ENCODE measurements at regions not wholly inside any gene's neighbourhood (a gene's known extent, or its start where the extent isn't known, plus 50 kb on each side); places are given as distances from the start of the nearest gene placed in this dataset.

DNA sequence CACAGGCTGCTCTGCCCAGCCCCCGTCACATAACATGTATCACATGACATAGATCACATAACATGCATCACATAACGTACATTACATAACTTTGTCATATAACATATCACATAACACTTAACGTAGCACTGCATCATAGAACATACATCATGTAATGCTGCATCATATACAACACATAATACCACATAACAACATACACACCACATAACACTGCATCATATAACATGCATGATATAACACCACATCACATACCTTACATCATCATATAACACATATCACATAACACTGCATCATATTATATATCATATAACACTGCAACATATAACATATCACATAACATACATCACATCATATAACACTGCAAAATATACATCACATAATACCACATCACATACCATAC, 83.8 kb downstream of the AXIN2 start:
- DNase-seq (ENCODE audit: low read depth in 3 of 3): no peak

- DNase-seq (ENCODE audit: low read depth in 3 of 3): no peak
These were observed 86.8 kb downstream of the AXIN2 start for GRCh38 chr17:65474660-65475059.

GRCh38 chr17:65473985-65474384, 87.5 kb downstream of the AXIN2 start:
- DNase-seq (ENCODE audit: low read depth in 3 of 3): no peak

- no peak for DNase-seq (ENCODE audit: low read depth in 3 of 3)
These were observed 88.1 kb downstream of the AXIN2 start for GRCh38 chr17:65473363-65473762.

DNA sequence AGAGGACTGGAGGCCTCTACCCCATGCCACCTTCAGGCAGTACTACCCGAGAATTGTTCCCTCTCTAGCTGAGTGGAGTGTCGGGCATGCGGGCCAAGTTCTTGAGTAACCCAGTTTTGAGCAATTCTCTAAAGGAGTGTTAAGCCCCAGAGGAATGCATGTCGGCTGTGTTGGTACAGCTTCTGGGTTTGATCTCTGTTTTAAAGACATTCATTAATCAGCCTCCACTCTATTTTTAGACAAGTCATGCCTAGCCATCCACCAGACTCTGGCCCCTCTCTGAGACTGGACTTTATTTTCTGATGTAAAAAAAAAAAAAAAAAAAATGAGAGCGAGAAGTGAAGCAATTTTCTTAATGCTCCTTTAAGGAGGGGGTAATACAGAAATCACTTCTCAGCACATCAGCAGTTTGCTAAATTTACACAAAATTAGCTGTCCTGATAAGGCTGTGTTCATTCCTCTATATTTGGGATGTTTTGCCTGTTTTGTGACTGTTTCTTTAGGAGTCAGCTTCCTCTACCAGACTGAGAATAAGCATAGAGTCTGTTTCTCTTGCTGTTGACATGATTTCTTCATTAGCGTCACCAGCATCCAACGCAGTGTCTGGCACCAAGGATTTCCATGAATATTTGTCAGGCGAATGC, 88.7 kb downstream of the AXIN2 start:
- no peak for DNase-seq (ENCODE audit: low read depth in 3 of 3)

DNA sequence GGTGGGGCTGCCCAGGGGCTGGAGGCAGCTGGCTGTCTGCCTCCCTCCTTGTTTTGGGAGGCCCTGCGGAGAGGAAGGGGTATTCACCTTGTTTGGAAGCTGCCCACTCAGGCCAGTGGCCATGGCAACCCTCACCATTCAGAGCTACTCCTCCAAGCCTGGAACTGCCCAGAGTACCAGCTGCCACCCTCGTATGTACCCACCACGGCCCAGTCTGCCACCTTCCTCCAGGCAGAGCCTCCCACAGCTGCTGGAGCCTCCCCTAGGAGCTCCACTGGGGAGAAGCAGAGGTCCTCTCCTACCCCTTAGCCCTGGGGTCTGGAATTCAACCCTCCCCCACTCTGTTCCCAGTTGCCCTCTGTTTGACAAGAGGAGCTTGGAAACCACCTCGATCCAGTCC, 90.7 kb downstream of the AXIN2 start:
- no peak for DNase-seq (ENCODE audit: low read depth in 3 of 3)

GRCh38 chr17:65468321-65468720, 93.1 kb downstream of the AXIN2 start:
- no peak for DNase-seq (ENCODE audit: low read depth in 3 of 3)

GRCh38 chr17:65467156-65467555, 94.3 kb downstream of the AXIN2 start:
- no peak for DNase-seq (ENCODE audit: low read depth in 3 of 3)

DNA sequence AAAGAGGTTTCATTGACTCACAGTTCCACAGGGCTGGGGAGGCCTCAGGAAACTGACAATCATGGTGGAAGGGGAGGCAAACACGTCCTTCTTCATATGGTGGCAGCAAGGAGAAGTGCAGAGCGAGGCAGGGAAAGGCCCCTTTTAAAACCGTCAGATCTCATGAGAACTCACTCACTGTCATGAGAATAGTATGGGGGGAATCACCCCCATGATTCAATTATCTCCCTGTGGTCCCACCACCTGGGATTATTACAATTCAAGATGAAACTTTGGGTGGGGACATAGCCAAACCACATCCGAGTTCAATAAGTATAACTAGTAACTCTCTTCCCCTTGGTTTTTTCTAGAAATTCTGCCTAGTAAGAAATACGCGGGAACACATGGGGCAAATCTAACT, 94.9 kb downstream of the AXIN2 start:
- no peak for DNase-seq (ENCODE audit: low read depth in 3 of 3)

DNA sequence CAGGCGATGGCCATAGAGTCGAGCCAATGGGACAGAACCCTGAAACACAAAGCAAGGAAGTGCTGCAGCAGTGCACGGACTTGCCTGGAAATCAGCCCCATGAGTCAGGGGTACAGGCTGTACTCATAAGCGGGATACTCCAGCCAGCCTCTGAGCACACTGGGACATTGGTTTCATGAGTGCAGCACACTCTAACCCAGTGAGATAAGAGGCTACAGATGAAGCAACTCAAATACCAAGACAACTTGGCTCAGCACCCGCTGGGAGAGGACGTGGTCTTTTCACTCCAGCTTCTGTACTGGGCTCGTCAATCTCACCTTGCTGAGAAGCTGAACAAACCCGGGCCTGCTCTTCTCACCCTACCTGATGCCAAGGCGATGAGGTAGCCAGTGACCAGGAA, 98.2 kb downstream of the AXIN2 start:
- no peak for DNase-seq (ENCODE audit: low read depth in 3 of 3)

GRCh38 chr17:65459677-65460347, 101.6 kb downstream of the AXIN2 start:
- DNase-seq (ENCODE audit: low read depth in 3 of 3): no peak

DNA sequence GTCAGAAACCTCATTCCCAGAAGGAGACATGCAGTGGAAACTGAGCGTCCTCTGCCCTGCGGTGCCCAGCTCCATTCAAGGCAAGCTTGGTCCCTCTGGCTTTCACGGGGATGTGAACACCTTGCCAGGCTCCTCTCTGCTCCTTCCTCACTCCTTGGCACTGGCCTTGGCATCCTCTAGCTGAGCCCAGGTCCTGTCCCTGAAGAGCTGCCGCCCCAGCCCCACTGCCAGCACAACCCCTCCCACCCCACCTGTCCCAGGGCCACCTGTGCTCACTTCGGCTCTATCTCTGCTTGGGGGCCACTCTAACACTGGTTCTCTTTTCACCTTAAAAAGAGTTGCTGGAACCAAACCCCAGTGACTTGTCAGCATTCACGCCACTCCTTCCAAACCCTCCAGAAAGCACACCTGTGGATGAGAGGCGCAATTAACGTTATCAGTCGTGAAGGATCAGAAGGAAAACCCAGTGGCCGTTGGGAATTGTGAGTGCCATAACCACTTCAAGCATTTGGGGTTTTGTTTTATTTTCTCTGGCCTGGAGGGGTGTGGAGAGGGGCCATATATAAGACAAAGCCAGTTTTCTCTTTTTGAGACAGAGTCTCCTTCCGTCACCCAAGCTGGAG, 103.7 kb downstream of the AXIN2 start:
- DNase-seq (ENCODE audit: low read depth in 3 of 3): no peak

DNA sequence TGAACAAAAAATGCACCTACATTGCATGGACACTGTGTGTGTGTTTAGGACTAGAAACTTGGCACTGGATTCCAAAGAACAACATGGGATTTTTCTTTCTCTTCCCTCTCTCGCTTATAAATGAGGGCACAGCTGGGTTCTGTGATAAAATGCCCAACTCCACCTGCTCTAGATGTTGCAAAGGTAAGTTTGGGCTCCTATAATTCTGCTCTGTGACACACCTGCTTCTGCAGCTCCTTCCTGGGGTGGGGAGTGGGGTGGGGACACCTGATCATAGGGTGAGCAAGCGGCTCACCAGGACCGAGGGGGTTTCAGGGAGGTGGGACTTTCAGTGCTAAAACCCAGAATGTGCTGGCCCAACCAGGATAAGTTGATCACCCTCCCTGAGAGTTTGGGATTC, 104.3 kb downstream of the AXIN2 start:
- DNase-seq (ENCODE audit: low read depth in 3 of 3): no peak

GRCh38 chr17:65456368-65457151, 104.9 kb downstream of the AXIN2 start:
- DNase-seq (ENCODE audit: low read depth in 3 of 3): no peak

DNA sequence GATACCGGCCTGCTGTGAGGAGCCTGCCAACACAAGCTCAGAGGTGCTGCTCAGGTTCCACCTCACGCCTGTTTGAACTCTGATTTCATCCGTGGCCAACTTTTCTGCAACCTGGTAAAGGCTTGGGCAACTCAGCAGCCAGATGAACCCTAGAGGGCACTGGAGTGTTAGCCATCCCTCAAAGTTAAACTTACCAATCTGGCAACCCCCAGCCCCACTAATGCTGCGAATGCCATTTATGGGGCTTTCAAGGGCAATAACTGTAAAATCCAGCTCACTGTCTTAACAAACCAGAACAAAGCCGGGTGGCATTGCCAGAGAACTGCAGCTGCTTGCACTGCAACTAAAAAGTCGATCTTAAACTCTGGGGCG, 105.5 kb downstream of the AXIN2 start:
- no peak for DNase-seq (ENCODE audit: low read depth in 3 of 3)

GRCh38 chr17:65455154-65455971, 106.1 kb downstream of the AXIN2 start:
- DNase-seq (ENCODE audit: low read depth in 3 of 3): no peak

DNA sequence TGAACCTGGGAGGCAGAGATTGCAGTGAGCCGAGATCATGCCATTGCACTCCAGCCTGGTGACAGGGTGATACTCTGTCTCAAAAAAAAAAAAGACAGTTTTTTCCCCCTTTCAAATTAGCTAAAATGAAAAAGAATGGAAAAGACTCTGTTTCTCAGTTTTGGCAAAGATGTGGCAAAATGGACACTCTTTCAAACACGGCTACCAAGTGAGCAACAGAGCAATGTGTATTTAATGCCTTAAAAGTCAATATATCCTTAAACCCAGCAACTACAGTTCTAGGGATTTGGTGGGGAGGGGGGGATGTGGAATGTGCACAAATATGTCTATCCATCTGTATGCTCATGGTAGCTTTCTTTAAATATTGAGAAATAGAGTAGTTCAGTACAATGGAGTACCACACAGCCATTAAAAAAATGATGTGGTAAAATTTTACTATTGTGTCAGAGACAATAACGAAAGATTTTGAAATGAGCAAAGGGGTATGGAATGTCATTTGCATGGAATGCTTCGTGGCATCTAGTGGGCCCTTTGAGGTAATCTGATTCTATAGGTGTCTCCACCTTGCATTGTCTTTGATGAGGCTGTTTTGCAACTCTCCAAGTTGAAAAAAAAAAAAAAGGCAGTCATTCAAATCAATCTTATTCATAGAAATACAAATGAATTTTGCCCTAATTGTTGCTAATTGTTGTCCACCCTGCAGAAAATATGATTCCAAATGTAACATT, 108.1 kb downstream of the AXIN2 start:
- DNase-seq (ENCODE audit: low read depth in 3 of 3): no peak

DNA sequence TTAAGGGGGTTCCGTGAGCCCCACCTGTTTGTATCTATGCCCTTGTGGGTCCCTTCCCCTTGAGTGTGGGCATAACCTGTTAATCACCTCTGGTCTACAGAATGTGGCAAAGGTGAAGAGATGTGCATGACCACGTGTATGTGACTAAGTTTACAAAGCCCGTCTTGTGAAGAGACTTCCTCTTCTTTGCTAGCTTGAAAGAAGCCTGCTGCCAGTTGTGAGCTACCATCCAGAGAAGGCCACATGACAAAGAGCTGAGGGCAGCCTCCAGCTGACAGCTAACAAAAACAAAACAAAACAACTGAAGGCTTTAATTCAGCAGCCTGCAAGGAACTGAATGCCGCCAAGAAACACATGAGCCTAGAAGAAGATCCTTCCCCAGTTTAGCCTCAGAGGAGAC, 112.0 kb downstream of the AXIN2 start:
- no peak for DNase-seq (ENCODE audit: low read depth in 3 of 3)

GRCh38 chr17:65447823-65448222, 113.6 kb downstream of the AXIN2 start:
- no peak for DNase-seq (ENCODE audit: low read depth in 3 of 3)

- no peak for DNase-seq (ENCODE audit: low read depth in 3 of 3)
These were observed 114.5 kb downstream of the AXIN2 start for GRCh38 chr17:65446838-65447526.

All from stimulated activated CD4-positive, alpha-beta T cell treated with anti-CD3 and anti-CD28 coated beads, TNF-alpha, amount 100 ng/mL, for 48 hours (primary cell).